ENCODE measurements at regions not wholly inside any gene's neighbourhood (a gene's known extent, or its start where the extent isn't known, plus 50 kb on each side); places are given as distances from the start of the nearest gene placed in this dataset.

DNA sequence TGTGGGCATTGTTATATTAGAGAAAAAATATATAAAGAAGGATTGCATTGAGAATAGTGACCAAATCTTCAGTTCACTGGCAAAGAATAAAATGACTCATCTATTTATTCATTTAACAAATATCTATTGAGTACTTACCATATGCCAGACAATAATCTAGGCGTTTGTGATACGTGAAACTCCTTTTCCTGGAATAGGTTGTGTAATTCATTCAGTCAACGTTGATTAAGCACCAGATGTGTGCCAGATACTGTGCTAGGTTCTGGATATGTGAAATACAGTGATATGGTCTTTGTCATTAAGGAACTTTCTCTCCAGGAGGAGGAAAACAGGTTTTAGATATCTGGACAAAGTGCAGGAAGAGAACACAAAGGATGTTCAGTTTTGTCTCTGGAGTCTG lies 344.5 kb downstream of the RWDD3 start:
- Histone ChIP-seq H3K9me3 (ENCODE audit: low read length) (no peaks in the 10 kb centered on the region), H3K4me1 (ENCODE audit: insufficient read depth, low read length, poor library complexity, severe bottlenecking) (no peaks in the 10 kb centered on the region), H3K27ac (ENCODE audit: low read depth, low read length, poor library complexity, severe bottlenecking) (no peak overlapping the region), H4K20me1 (ENCODE audit: insufficient read depth, low read length) (no peaks in the 10 kb centered on the region), H3K9me2 (ENCODE audit: insufficient read depth, low read length) (no peaks in the 10 kb centered on the region), H3K4me2 (ENCODE audit: low read length) (no peak overlapping the region), H2AFZ (ENCODE audit: low read length) (no peak overlapping the region), H3K4me3 (ENCODE audit: low read depth, low read length, poor library complexity, severe bottlenecking) (no peak overlapping the region), H3K36me3 (ENCODE audit: insufficient read depth, low read length) (no peaks in the 10 kb centered on the region), H3K79me2 (ENCODE audit: insufficient read depth, low read depth, low read length) (no peaks in the 10 kb centered on the region)
- DNase-seq (ENCODE audit: low spot score): no peak
- no TSS peak for BruUV-seq (replicated peaks)
- TF ChIP-seq, protein P1, sequence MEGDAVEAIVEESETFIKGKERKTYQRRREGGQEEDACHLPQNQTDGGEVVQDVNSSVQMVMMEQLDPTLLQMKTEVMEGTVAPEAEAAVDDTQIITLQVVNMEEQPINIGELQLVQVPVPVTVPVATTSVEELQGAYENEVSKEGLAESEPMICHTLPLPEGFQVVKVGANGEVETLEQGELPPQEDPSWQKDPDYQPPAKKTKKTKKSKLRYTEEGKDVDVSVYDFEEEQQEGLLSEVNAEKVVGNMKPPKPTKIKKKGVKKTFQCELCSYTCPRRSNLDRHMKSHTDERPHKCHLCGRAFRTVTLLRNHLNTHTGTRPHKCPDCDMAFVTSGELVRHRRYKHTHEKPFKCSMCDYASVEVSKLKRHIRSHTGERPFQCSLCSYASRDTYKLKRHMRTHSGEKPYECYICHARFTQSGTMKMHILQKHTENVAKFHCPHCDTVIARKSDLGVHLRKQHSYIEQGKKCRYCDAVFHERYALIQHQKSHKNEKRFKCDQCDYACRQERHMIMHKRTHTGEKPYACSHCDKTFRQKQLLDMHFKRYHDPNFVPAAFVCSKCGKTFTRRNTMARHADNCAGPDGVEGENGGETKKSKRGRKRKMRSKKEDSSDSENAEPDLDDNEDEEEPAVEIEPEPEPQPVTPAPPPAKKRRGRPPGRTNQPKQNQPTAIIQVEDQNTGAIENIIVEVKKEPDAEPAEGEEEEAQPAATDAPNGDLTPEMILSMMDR (conservative IDR thresholded peaks at IDR 0.05; ENCODE audit: low read length): no peak
- TF ChIP-seq EZH2phosphoT487 (IDR thresholded peaks at IDR 0.05; ENCODE audit: borderline replicate concordance, low read depth, low read length): no peak
- POLR2A ChIA-PET: no interaction called here
- intact Hi-C loops (cut with micrococcal nuclease; ENCODE audit: unreplicated experiment): no loop called here
- CTCF ChIA-PET (ENCODE audit: unreplicated experiment): no interaction called here

DNA sequence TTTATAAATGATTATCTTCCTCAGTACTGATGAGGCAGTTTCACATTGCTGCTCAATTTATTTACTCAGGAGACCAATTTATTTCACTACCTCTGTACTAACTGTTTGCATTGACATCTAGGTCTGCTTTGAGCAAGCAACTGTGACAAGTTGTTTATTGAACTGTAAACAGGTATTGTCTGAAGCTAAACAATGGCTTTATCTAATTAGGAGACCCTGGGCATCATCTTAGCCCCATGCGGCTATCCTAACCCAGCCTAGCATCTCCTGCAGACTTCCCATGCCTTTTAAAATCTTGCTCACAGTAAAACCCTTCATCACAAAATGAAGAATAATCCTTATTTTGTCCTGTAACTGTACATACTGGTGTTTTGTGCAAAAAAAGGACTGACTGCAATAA lies 348.2 kb downstream of the RWDD3 start:
- H3K9me2 ChIP-seq (ENCODE audit: insufficient read depth, low read length): no peaks in the 10 kb centered on the region
- no TSS peak for BruUV-seq (replicated peaks)
- H3K4me3 ChIP-seq (ENCODE audit: low read depth, low read length, poor library complexity, severe bottlenecking): no peak overlapping the region
- no peak overlapping the region for H2AFZ ChIP-seq (ENCODE audit: low read length)
- ChIA-PET POLR2A (no interaction called here), CTCF (ENCODE audit: unreplicated experiment) (no interaction called here)
- H3K79me2 ChIP-seq (ENCODE audit: insufficient read depth, low read depth, low read length): no peaks in the 10 kb centered on the region
- no peak for DNase-seq (ENCODE audit: low spot score)
- intact Hi-C loops (cut with micrococcal nuclease; ENCODE audit: unreplicated experiment): no loop called here
- H4K20me1 ChIP-seq (ENCODE audit: insufficient read depth, low read length): no peaks in the 10 kb centered on the region
- no peaks in the 10 kb centered on the region for H3K36me3 ChIP-seq (ENCODE audit: insufficient read depth, low read length)
- TF ChIP-seq, protein P1 (conservative IDR thresholded peaks at IDR 0.05; ENCODE audit: low read length): no peak
- no peak for TF ChIP-seq EZH2phosphoT487 (IDR thresholded peaks at IDR 0.05; ENCODE audit: borderline replicate concordance, low read depth, low read length)
- H3K4me1 ChIP-seq (ENCODE audit: insufficient read depth, low read length, poor library complexity, severe bottlenecking): no peaks in the 10 kb centered on the region
- no peak overlapping the region for H3K4me2 ChIP-seq (ENCODE audit: low read length)
- H3K27ac ChIP-seq (ENCODE audit: low read depth, low read length, poor library complexity, severe bottlenecking): no peak overlapping the region
- H3K9me3 ChIP-seq (ENCODE audit: low read length): no peaks in the 10 kb centered on the region

DNA sequence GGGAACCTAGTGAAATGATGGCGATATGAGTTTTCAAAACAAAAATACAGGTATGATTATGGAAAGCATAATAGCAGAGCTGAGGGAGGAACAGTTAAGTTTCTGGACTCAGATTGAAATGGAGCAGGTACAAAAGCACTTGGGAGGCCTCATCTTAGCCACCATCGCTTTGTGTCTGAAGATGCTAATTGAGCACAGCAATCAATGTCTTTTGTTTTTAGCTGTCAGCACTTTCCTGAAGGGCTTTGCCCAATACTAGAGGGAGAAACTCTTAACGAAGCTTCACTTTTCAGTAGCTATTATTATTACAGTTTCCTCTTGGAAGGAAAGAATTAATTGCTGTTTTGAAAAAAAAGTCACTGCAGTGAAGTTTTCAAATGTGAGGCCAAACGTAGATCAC lies 348.7 kb downstream of the RWDD3 start:
- no peak for DNase-seq (ENCODE audit: low spot score)
- Histone ChIP-seq H3K4me3 (ENCODE audit: low read depth, low read length, poor library complexity, severe bottlenecking) (no peak overlapping the region), H3K4me2 (ENCODE audit: low read length) (no peak overlapping the region), H3K27ac (ENCODE audit: low read depth, low read length, poor library complexity, severe bottlenecking) (no peak overlapping the region), H3K36me3 (ENCODE audit: insufficient read depth, low read length) (no peaks in the 10 kb centered on the region), H2AFZ (ENCODE audit: low read length) (no peak overlapping the region), H3K4me1 (ENCODE audit: insufficient read depth, low read length, poor library complexity, severe bottlenecking) (no peaks in the 10 kb centered on the region), H3K9me3 (ENCODE audit: low read length) (no peaks in the 10 kb centered on the region), H4K20me1 (ENCODE audit: insufficient read depth, low read length) (no peaks in the 10 kb centered on the region), H3K9me2 (ENCODE audit: insufficient read depth, low read length) (no peaks in the 10 kb centered on the region), H3K79me2 (ENCODE audit: insufficient read depth, low read depth, low read length) (no peaks in the 10 kb centered on the region)
- POLR2A ChIA-PET: no interaction called here
- TF ChIP-seq, protein P1 (conservative IDR thresholded peaks at IDR 0.05; ENCODE audit: low read length): no peak
- no peak for TF ChIP-seq EZH2phosphoT487 (IDR thresholded peaks at IDR 0.05; ENCODE audit: borderline replicate concordance, low read depth, low read length)
- CTCF ChIA-PET (ENCODE audit: unreplicated experiment): interaction anchor here (0.6 kb wide), 1 partner anchor 21 kb away, joined by 3 read pairs; no protein-coding TSS in a partner anchor
- intact Hi-C loops (cut with micrococcal nuclease; ENCODE audit: unreplicated experiment): no loop called here
- BruUV-seq (replicated peaks): no TSS peak

Data from OCI-LY7 (cell line).